ENCODE measurements at regions not wholly inside any gene's neighbourhood (a gene's known extent, or its start where the extent isn't known, plus 50 kb on each side); places are given as distances from the start of the nearest gene placed in this dataset.

- H3K4me1 Mint-ChIP-seq (ENCODE audit: low read depth): no peaks in the 10 kb centered on the region
- DNase-seq (ENCODE audit: low spot score): no peak
- H3K27ac Mint-ChIP-seq: no peak overlapping the region
- H3K4me3 Mint-ChIP-seq: no peak overlapping the region
- H3K27me3 Mint-ChIP-seq (ENCODE audit: low read depth): peaks cover 21% of the 10 kb centered on the region
- H3K9me3 Mint-ChIP-seq: no peaks in the 10 kb centered on the region
- H3K36me3 Mint-ChIP-seq (ENCODE audit: low read depth): no peaks in the 10 kb centered on the region
Measured at GRCh38 chr1:30353637-30354036, 369.7 kb downstream of the MATN1 start.

DNA sequence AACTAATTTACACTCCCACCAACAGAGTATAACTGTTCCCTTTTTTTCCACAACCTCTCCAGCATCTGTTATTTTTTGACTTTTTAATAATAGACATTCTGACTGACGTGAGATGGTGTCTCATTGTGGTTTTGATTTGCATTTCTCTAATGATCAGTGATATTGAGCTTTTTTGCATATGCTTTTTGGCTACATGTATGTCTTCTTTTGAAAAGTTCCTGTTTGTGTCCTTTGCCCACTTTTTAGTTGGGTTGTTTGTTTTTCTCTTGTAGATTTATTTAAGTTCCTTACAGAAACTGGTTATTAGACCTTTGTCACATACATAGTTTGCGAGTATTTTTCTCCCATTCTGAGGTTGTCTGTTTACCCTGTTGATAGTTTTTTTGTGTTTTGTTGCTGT is 375.2 kb downstream of the MATN1 start:
- Mint-ChIP-seq H3K27ac (no peak overlapping the region), H3K4me1 (ENCODE audit: low read depth) (no peaks in the 10 kb centered on the region), H3K27me3 (ENCODE audit: low read depth) (peaks cover 24% of the 10 kb centered on the region), H3K9me3 (no peaks in the 10 kb centered on the region), H3K36me3 (ENCODE audit: low read depth) (no peaks in the 10 kb centered on the region), H3K4me3 (no peak overlapping the region)
- no peak for DNase-seq (ENCODE audit: low spot score)

DNA sequence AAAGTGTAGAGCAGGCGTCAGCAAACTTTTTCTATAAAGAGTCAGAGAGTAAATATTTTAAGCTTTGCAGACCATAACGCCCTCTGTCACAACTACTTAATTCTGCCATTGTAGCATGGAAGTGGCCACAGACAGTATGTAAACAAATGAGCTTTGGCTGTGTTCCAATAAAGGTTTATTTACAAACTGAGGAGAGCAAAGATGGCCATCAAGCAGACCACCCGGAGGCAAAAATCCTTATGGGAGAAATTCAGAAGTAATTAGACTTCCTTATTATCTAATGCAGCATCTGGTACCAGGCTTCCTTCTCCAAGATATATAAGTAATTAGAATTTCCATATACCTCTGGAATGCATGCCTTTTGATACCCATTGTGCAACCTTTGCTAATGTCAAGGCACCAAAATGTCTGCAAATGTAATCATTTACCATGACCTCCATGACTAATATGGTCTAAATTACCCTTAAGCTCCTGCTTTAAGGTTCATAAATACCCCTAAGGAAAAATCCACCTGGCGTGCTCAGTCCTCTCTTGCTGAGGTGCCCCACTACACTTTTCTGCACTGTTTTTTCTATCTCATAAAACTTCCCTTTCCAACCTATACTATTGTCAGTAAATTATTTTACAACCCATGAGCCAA is 377.8 kb downstream of the MATN1 start:
- H3K9me3 Mint-ChIP-seq: no peaks in the 10 kb centered on the region
- H3K4me3 Mint-ChIP-seq: no peak overlapping the region
- H3K36me3 Mint-ChIP-seq (ENCODE audit: low read depth): no peaks in the 10 kb centered on the region
- peaks cover 24% of the 10 kb centered on the region for H3K27me3 Mint-ChIP-seq (ENCODE audit: low read depth)
- no peak for DNase-seq (ENCODE audit: low spot score)
- no peaks in the 10 kb centered on the region for H3K4me1 Mint-ChIP-seq (ENCODE audit: low read depth)
- no peak overlapping the region for H3K27ac Mint-ChIP-seq

- H3K4me3 Mint-ChIP-seq: no peak overlapping the region
- no peaks in the 10 kb centered on the region for H3K4me1 Mint-ChIP-seq (ENCODE audit: low read depth)
- peaks cover 21% of the 10 kb centered on the region for H3K27me3 Mint-ChIP-seq (ENCODE audit: low read depth)
- no peak overlapping the region for H3K27ac Mint-ChIP-seq
- no peak for DNase-seq (ENCODE audit: low spot score)
- H3K36me3 Mint-ChIP-seq (ENCODE audit: low read depth): no peaks in the 10 kb centered on the region
- no peaks in the 10 kb centered on the region for H3K9me3 Mint-ChIP-seq
Measured at GRCh38 chr1:30343562-30343961, 379.8 kb downstream of the MATN1 start.

DNA sequence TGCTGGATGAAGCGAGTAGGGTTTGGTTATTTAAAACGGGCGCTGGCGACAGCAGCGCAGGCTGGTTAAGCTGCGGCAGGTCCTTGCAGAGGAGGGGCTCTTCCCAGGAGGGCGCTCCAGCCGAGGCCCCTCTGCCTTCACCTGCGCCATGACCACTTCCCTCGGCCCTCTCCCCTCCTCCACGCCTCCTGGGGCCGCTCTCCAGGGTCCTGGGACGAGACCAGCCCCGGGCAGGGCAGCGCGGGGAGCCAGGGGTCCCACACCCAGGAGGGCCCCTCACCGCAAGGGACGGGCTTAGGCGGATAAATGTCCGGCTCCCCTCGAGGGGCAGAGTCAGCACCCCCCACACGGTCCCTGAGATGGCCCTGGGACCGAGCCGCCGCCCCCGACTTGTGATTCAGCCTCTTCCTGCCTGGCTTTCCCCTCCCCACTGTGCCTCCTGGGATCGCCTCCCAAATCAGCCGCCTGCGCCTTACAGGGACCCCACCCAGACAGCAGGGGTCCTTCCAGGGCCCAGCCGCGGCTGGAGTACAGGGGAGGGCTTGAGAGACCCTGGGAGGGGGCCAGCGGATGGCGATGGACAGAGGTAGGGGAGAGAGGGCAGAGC is 380.7 kb downstream of the MATN1 start:
- no peaks in the 10 kb centered on the region for H3K9me3 Mint-ChIP-seq

DNA sequence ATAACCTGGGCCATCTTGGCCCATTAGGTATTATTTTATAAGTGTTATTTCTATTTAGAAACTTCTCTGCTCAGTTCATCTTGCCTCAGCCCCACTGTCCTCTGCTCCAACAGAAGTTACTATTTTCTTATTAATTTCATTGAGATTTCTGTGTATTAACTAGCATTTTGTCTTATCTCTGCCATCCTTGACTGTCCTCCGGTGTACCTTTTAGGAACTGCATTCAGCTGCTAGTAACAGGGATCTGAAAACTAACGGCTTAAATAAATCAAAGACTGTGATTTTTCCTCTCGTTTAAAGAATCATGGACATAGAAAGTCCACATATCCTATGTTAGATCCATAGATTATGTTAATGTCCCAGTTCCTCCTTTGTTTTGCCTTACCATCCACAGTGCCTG is 382.5 kb downstream of the MATN1 start:
- no peak for DNase-seq (ENCODE audit: low spot score)
- Mint-ChIP-seq H3K4me1 (ENCODE audit: low read depth) (no peaks in the 10 kb centered on the region), H3K27me3 (ENCODE audit: low read depth) (peaks cover 17% of the 10 kb centered on the region), H3K9me3 (no peaks in the 10 kb centered on the region), H3K36me3 (ENCODE audit: low read depth) (no peaks in the 10 kb centered on the region), H3K27ac (no peak overlapping the region), H3K4me3 (no peak overlapping the region)

More for the DNA sequence above, 380.7 kb downstream of the MATN1 start:
- Mint-ChIP-seq H3K27ac (no peak overlapping the region), H3K4me1 (ENCODE audit: low read depth) (no peaks in the 10 kb centered on the region), H3K4me3 (no peak overlapping the region), H3K27me3 (ENCODE audit: low read depth) (peaks cover 17% of the 10 kb centered on the region), H3K36me3 (ENCODE audit: low read depth) (no peaks in the 10 kb centered on the region)
- DNase-seq (ENCODE audit: low spot score): no peak

GRCh38 chr1:30339866-30340265 is 383.5 kb downstream of the MATN1 start:
- Mint-ChIP-seq H3K27me3 (ENCODE audit: low read depth) (peaks cover 17% of the 10 kb centered on the region), H3K4me1 (ENCODE audit: low read depth) (no peaks in the 10 kb centered on the region), H3K9me3 (no peaks in the 10 kb centered on the region), H3K27ac (no peak overlapping the region), H3K4me3 (no peak overlapping the region), H3K36me3 (ENCODE audit: low read depth) (no peaks in the 10 kb centered on the region)
- no peak for DNase-seq (ENCODE audit: low spot score)

DNA sequence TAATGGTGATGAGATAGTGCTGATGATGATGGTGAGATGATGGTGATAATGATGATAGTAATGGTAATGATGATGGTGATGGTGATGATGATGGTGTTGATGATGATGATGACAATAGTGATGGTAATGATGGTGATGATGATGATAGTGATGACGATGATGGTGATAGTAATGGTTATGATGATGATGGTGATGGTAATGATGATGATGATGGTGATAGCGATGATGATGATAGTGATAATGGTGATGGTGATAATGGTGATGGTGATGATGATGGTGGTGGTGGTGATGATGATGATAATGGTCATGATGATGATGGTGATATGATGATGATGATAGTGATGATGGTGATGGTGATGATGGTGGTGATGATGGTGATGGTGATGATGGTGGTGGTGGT is 384.6 kb downstream of the MATN1 start:
- H3K27me3 Mint-ChIP-seq (ENCODE audit: low read depth): peaks cover 17% of the 10 kb centered on the region
- no peaks in the 10 kb centered on the region for H3K36me3 Mint-ChIP-seq (ENCODE audit: low read depth)
- no peak overlapping the region for H3K27ac Mint-ChIP-seq
- no peaks in the 10 kb centered on the region for H3K4me1 Mint-ChIP-seq (ENCODE audit: low read depth)
- no peak overlapping the region for H3K4me3 Mint-ChIP-seq
- H3K9me3 Mint-ChIP-seq: no peaks in the 10 kb centered on the region
- no peak for DNase-seq (ENCODE audit: low spot score)

DNA sequence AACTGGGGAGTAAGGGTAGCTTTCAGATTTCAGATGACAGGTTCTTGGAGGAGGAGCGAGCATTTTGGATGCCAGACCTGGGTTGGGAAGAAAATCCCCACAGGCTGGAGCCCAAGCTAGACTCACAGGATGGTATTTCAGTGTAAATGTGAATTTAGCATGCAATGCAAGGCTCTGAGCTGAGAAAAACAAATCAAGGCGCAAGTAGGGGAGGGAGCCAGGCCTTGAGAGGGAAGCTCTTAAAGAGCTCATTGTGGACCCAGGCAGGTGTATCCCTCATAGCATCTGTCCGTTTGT is 386.1 kb downstream of the MATN1 start:
- Mint-ChIP-seq H3K36me3 (ENCODE audit: low read depth) (no peaks in the 10 kb centered on the region), H3K4me1 (ENCODE audit: low read depth) (no peaks in the 10 kb centered on the region), H3K9me3 (no peaks in the 10 kb centered on the region), H3K27ac (no peak overlapping the region), H3K27me3 (ENCODE audit: low read depth) (peaks cover 9% of the 10 kb centered on the region), H3K4me3 (no peak overlapping the region)
- no peak for DNase-seq (ENCODE audit: low spot score)

DNA sequence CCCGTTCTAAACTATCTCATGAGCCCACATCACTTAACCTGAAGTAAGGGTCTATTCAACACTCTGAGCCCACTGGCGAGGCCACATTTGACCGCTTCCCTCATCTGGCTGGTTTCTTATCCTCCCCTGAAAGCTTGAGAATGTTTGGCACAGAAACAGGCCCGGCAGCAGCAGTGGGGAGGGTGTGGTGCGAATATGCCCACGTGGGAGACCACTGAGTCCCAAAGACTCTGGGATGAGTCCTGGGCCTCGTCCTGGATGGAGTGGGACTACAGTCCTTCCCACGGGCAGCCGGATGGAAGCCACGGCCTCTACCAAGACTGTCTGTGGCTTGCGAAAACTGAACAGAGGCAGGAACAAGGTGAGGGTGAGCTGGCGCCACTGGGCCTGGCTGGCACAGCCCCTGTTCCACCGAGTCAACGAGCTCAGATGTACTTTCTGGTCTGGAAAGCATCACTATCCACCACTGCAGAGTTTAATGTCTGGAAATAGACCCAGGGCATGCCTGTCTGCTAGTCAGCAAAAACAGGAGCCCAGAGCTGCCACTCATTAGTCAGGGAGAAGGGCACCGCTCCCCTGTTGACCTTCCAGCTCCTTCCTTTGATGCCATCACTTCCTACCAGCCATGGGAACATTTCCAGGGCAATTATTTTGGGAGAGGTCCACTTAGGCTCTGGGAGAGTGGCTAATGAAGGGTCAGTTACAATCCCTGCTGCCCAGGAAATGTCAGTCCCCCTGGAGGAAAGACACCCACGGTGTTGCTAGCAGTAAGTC is 386.6 kb downstream of the MATN1 start:
- Mint-ChIP-seq H3K27me3 (ENCODE audit: low read depth) (peaks cover 4% of the 10 kb centered on the region), H3K4me3 (no peak overlapping the region), H3K9me3 (no peaks in the 10 kb centered on the region), H3K27ac (no peak overlapping the region), H3K4me1 (ENCODE audit: low read depth) (no peaks in the 10 kb centered on the region), H3K36me3 (ENCODE audit: low read depth) (no peaks in the 10 kb centered on the region)
- DNase-seq (ENCODE audit: low spot score): no peak

- H3K27me3 Mint-ChIP-seq (ENCODE audit: low read depth): peaks cover 2% of the 10 kb centered on the region
- no peaks in the 10 kb centered on the region for H3K36me3 Mint-ChIP-seq (ENCODE audit: low read depth)
- no peak overlapping the region for H3K4me3 Mint-ChIP-seq
- H3K27ac Mint-ChIP-seq: no peak overlapping the region
- H3K4me1 Mint-ChIP-seq (ENCODE audit: low read depth): no peaks in the 10 kb centered on the region
- DNase-seq (ENCODE audit: low spot score): no peak
- no peaks in the 10 kb centered on the region for H3K9me3 Mint-ChIP-seq
Measured at GRCh38 chr1:30335997-30336390, 387.4 kb downstream of the MATN1 start.

- H3K27me3 Mint-ChIP-seq (ENCODE audit: low read depth): no peaks in the 10 kb centered on the region
- no peaks in the 10 kb centered on the region for H3K4me1 Mint-ChIP-seq (ENCODE audit: low read depth)
- no peaks in the 10 kb centered on the region for H3K9me3 Mint-ChIP-seq
- H3K36me3 Mint-ChIP-seq (ENCODE audit: low read depth): no peaks in the 10 kb centered on the region
- no peak for DNase-seq (ENCODE audit: low spot score)
- no peak overlapping the region for H3K27ac Mint-ChIP-seq
- no peak overlapping the region for H3K4me3 Mint-ChIP-seq
Measured at GRCh38 chr1:30335389-30335996, 387.9 kb downstream of the MATN1 start.

- Mint-ChIP-seq H3K4me1 (ENCODE audit: low read depth) (no peaks in the 10 kb centered on the region), H3K4me3 (no peak overlapping the region), H3K27ac (no peak overlapping the region), H3K27me3 (ENCODE audit: low read depth) (no peaks in the 10 kb centered on the region), H3K36me3 (ENCODE audit: low read depth) (no peaks in the 10 kb centered on the region), H3K9me3 (no peaks in the 10 kb centered on the region)
- DNase-seq (ENCODE audit: low spot score): no peak
Measured at GRCh38 chr1:30334767-30335166, 388.6 kb downstream of the MATN1 start.
